MM.1S (cell line): ENCODE measurements at regions not wholly inside any gene's neighbourhood (a gene's known extent, or its start where the extent isn't known, plus 50 kb on each side); places are given as distances from the start of the nearest gene placed in this dataset.

ENCODE experiments used
- CTCF ChIP-seq: fragments of 300-600 bp; sonication (generic); IDR thresholded peaks from 2 replicates; pipeline ENCODE4 v1.5.1; 2016; ENCODE audit warnings: antibody characterized with exemption, low read length, mixed read lengths
- EZH2 ChIP-seq: fragments of 300-600 bp; sonication (generic); optimal IDR thresholded peaks from 2 replicates; pipeline ENCODE3; 2017; ENCODE audit warnings: low read depth, mild to moderate bottlenecking, antibody characterized with exemption, low read length, mixed read lengths
- EZH2phosphoT487 ChIP-seq: fragments of 300-600 bp; sonication (generic); IDR thresholded peaks from 2 replicates; pipeline ENCODE4 v1.6.1; 2018; ENCODE audit warnings: antibody characterized with exemption, low read length

GRCh38 chr6:153476243-153476642, 345.2 kb upstream of the RGS17 start:
- TF ChIP-seq EZH2phosphoT487 (no peak), CTCF (no peak), EZH2 (no peak)
